Activated T-cell treated with anti-CD3 and anti-CD28 coated beads, Interleukin-2, amount 50 U/mL, for 4 hours (primary cell): ENCODE measurements at regions not wholly inside any gene's neighbourhood (a gene's known extent, or its start where the extent isn't known, plus 50 kb on each side); places are given as distances from the start of the nearest gene placed in this dataset.

Source experiments
- ATAC-seq, 2 donors: fragments of 200-7000 bp; cut with Tn5 transposase; one replicate each; pipeline ENCODE4 v1.10.0; 2021
- DNase-seq: peaks from one replicate; pipeline ENCODE4 v3.0.0-alpha.2; 2020
- H3K27me3 Mint-ChIP-seq: one replicate; pipeline ENCODE4 v1.8.0; 2021; ENCODE audit warnings: low read depth, mixed read lengths
- H3K36me3 Mint-ChIP-seq: one replicate; pipeline ENCODE4 v1.8.0; 2022; ENCODE audit warnings: mixed read lengths; ENCODE audit not compliant: insufficient read depth
- H3K4me1 Mint-ChIP-seq: one replicate; pipeline ENCODE4 v1.8.0; 2021; ENCODE audit warnings: low read depth, mixed read lengths
- H3K4me3 Mint-ChIP-seq: one replicate; pipeline ENCODE4 v1.8.0; 2021; ENCODE audit warnings: mild to moderate bottlenecking, moderate library complexity, mixed read lengths
- H3K9me3 Mint-ChIP-seq: one replicate; pipeline ENCODE4 v1.8.0; 2021; ENCODE audit warnings: mixed read lengths

- Mint-ChIP-seq H3K36me3 (no peaks in the 10 kb centered on the region), H3K27me3 (no peaks in the 10 kb centered on the region), H3K9me3 (no peaks in the 10 kb centered on the region), H3K4me1 (no peaks in the 10 kb centered on the region), H3K4me3 (no peak overlapping the region)
- ATAC-seq (no peak), DNase-seq (no peak)
Observed at GRCh38 chr9:71233646-71234045, 112.2 kb upstream of the TRPM3 start.

DNA sequence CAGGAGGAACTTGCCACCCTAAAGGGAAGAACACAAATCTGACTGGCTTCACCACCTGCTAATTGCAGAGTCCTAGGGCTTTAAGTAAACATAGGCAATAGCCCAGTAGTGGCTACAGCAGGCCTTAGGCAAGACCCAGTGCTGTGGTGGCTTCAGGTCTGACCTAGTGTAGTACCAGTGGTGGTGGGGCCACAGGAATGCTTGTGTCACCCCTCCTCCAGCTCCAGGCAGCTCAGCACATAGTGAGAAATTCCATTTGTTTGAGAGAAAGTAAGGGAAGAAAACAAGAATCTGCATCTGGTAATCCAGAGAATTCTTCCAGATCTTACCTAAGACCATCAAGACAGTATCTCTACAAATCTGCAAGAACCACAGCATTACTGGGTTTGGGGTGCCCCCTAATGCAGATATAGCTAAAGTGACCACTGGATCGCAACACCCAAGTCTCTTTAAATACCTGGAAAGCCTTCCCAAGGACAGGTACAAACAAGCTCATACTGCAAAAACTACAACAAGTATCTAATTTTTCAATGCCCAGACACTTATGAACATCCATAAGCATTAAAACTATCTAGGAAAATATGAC lies 102.6 kb upstream of the TRPM3 start:
- peaks cover 1% of the 10 kb centered on the region for H3K27me3 Mint-ChIP-seq
- no peak for ATAC-seq
- H3K4me1 Mint-ChIP-seq = no peaks in the 10 kb centered on the region
- H3K4me3 Mint-ChIP-seq = no peak overlapping the region
- DNase-seq = no peak
- H3K9me3 Mint-ChIP-seq = no peaks in the 10 kb centered on the region
- no peaks in the 10 kb centered on the region for H3K36me3 Mint-ChIP-seq

DNA sequence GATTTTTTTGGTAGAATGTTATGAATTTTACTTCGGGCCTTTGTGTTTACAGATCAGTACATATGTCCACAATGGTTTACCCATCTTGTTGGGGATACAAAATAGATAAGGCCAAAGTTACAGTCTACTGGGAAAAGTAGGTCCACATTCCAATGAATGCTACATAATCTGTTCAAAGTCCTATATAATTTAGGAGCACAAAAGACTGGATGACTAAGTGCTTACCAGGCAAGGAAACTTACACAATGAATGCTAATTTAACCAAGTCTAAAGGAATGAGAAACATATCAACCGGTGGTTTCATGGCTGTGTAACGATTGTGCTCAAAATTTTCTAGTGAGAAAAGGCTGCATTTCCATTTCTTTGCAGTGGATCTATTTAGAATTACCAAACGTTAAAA lies 97.4 kb upstream of the TRPM3 start:
- no peaks in the 10 kb centered on the region for H3K4me1 Mint-ChIP-seq
- H3K27me3 Mint-ChIP-seq = no peaks in the 10 kb centered on the region

DNA sequence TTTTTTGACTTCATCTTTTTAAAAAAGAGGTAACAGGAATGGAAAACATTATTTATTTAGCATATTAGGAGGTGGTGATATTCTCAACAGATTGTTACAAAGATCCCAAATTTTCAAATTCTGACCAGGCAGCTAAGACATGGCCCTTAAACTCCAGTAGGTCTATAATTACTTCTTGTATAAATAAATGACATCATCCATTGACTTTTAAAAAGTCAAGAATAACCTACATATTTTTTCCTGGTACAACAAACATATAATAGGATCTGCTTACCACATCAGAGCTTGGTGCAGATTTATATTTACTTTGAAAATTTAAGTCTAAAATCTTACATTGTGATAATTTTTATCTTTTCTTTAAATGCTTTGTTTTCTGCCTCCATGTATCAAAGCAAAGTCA lies 92.2 kb upstream of the TRPM3 start:
- no peaks in the 10 kb centered on the region for H3K36me3 Mint-ChIP-seq
- peaks cover 7% of the 10 kb centered on the region for H3K9me3 Mint-ChIP-seq
- no peaks in the 10 kb centered on the region for H3K4me1 Mint-ChIP-seq
- no peak overlapping the region for H3K4me3 Mint-ChIP-seq
- DNase-seq = no peak
- no peaks in the 10 kb centered on the region for H3K27me3 Mint-ChIP-seq
- ATAC-seq = no peak

More for the DNA sequence above, 97.4 kb upstream of the TRPM3 start:
- Mint-ChIP-seq H3K9me3 (peaks cover 7% of the 10 kb centered on the region), H3K4me3 (no peak overlapping the region), H3K36me3 (no peaks in the 10 kb centered on the region)
- no peak for DNase-seq
- no peak for ATAC-seq

- Mint-ChIP-seq H3K36me3 (no peaks in the 10 kb centered on the region), H3K9me3 (peaks cover 7% of the 10 kb centered on the region), H3K27me3 (no peaks in the 10 kb centered on the region), H3K4me3 (no peak overlapping the region), H3K4me1 (no peaks in the 10 kb centered on the region)
- ATAC-seq = no peak
- DNase-seq = no peak
Observed at GRCh38 chr9:71210326-71210725, 88.9 kb upstream of the TRPM3 start.

DNA sequence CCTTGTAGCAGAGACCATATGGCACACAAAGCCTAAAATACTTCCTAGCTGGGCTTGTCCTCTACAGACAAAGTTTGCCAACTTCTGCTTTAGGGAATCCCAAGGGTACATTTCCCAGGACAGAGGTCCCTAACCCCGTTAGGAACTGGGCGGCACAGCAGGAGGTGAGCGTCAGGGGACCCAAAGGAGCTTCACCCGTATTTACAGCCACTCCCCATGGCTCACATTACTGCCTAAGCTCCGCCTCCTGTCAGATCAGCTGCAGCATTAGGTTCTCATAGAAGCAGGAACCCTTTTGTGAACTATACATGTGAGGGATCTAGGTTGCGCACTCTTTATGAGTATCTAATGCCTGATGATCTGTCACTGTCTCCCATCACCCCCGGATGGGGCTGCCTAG lies 88.5 kb upstream of the TRPM3 start:
- no peak for ATAC-seq
- DNase-seq = no peak
- Mint-ChIP-seq H3K4me3 (no peak overlapping the region), H3K27me3 (no peaks in the 10 kb centered on the region), H3K36me3 (no peaks in the 10 kb centered on the region), H3K9me3 (peaks cover 7% of the 10 kb centered on the region), H3K4me1 (no peaks in the 10 kb centered on the region)

GRCh38 chr9:71202931-71203330 lies 81.5 kb upstream of the TRPM3 start:
- Mint-ChIP-seq H3K36me3 (no peaks in the 10 kb centered on the region), H3K9me3 (no peaks in the 10 kb centered on the region), H3K4me3 (no peak overlapping the region), H3K27me3 (no peaks in the 10 kb centered on the region), H3K4me1 (no peaks in the 10 kb centered on the region)
- no peak for ATAC-seq
- no peak for DNase-seq

DNA sequence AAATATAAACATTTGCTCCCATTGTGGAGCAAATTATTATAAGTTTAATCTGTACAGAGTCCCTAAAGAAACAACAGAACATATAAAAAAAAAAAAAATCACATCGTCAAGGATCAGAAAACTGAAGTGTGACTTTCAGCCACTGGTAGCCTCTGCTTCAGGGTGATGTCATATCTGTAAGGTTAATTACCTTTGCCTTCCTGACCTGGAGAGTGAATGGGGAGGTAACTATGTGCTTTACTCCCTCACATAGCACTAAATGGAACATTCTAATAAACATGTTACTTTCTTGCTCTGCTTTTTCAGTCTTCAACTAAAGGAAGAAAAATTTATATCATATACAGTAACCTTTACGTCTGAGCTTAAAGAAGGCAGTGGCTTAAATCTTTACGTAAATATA lies 70.3 kb upstream of the TRPM3 start:
- no peaks in the 10 kb centered on the region for H3K4me1 Mint-ChIP-seq
- no peak overlapping the region for H3K4me3 Mint-ChIP-seq
- no peaks in the 10 kb centered on the region for H3K27me3 Mint-ChIP-seq
- H3K9me3 Mint-ChIP-seq = peaks cover 8% of the 10 kb centered on the region
- ATAC-seq = no peak
- no peaks in the 10 kb centered on the region for H3K36me3 Mint-ChIP-seq
- DNase-seq = no peak

- DNase-seq (no peak), ATAC-seq (no peak)
- no peaks in the 10 kb centered on the region for H3K9me3 Mint-ChIP-seq
- no peaks in the 10 kb centered on the region for H3K27me3 Mint-ChIP-seq
- H3K4me1 Mint-ChIP-seq = no peaks in the 10 kb centered on the region
- H3K4me3 Mint-ChIP-seq = no peak overlapping the region
- H3K36me3 Mint-ChIP-seq = no peaks in the 10 kb centered on the region
Observed at GRCh38 chr9:71183251-71183650, 61.8 kb upstream of the TRPM3 start.

- H3K4me3 Mint-ChIP-seq = no peak overlapping the region
- ATAC-seq (no peak), DNase-seq (no peak)
- H3K9me3 Mint-ChIP-seq = no peaks in the 10 kb centered on the region
- H3K27me3 Mint-ChIP-seq = no peaks in the 10 kb centered on the region
- H3K4me1 Mint-ChIP-seq = no peaks in the 10 kb centered on the region
- H3K36me3 Mint-ChIP-seq = no peaks in the 10 kb centered on the region
Observed at GRCh38 chr9:71179183-71179582, 57.8 kb upstream of the TRPM3 start.

DNA sequence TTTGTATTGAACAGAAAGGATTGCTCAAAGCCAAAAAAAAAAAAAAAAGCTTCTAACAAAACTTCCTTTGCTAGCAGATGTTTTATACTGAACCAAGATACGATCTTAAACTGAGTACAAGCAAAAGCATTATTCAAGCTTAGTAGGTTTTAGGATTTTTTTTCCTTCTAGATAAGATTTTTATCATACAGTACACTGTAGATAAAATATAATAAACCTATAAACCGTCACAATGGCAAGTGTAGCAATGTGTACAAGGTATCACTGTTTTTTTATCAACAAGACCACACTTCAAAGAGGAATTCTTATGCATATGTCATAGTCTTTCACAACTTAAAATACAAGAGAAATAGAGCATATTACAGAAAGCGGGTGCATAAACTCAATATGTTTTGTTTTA lies 56.5 kb upstream of the TRPM3 start:
- Mint-ChIP-seq H3K4me3 (no peak overlapping the region), H3K36me3 (no peaks in the 10 kb centered on the region), H3K27me3 (no peaks in the 10 kb centered on the region), H3K9me3 (no peaks in the 10 kb centered on the region), H3K4me1 (no peaks in the 10 kb centered on the region)
- DNase-seq (no peak), ATAC-seq (no peak)

DNA sequence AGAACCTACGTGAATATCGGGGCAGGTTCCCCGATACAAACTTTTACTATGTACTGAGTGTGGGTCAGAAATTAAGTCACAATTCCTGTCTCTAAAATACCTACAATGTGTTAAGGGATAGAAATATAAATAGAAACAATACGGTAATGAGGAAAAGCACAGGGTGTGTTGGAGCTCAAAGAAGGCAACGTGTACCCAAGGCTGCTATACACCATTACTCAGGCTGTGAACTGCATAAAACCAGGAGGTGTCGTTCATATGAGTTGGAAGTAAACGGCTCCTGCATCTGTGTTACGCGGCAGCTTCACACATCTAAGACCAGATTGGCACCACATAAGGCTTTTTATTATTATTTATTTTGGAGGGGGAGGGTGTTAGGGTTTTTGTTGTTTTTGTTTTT lies 50.1 kb upstream of the TRPM3 start:
- H3K27me3 Mint-ChIP-seq = no peaks in the 10 kb centered on the region
- no peaks in the 10 kb centered on the region for H3K9me3 Mint-ChIP-seq
- no peaks in the 10 kb centered on the region for H3K4me1 Mint-ChIP-seq
- no peaks in the 10 kb centered on the region for H3K36me3 Mint-ChIP-seq
- ATAC-seq (no peak), DNase-seq (no peak)
- H3K4me3 Mint-ChIP-seq = no peak overlapping the region
